ENCODE measurements at regions not wholly inside any gene's neighbourhood (a gene's known extent, or its start where the extent isn't known, plus 50 kb on each side); places are given as distances from the start of the nearest gene placed in this dataset.

GRCh38 chr20:60143261-60143842 is 185.1 kb downstream of the CDH26 start:
- TF ChIP-seq MAFK (IDR thresholded peaks at IDR 0.05; ENCODE audit: low read depth, low read length) (peak; percentile 33; the same call in 1 of the 2 replicates), GTF2F1 (IDR thresholded peaks at IDR 0.05; ENCODE audit: borderline replicate concordance, low read depth, low read length) (no peak)
- Histone ChIP-seq H3K9me3 (ENCODE audit: insufficient read depth in 2 of 2, low read depth in 1 of 2, low read length in 1 of 2) (no peaks in the 10 kb centered on the region), H2BK12ac (ENCODE audit: low read depth, low read length) (no peak overlapping the region), H3K4me1 (replicated peaks in 1 of 4; ENCODE audit: control insufficient read depth in 3 of 4, insufficient read depth in 4 of 4, low read length in 3 of 4) (no peaks in the 10 kb centered on the region), H3K79me1 (ENCODE audit: low read depth, low read length) (no peaks in the 10 kb centered on the region), H2AFZ (ENCODE audit: low read length) (no peak overlapping the region), H3K79me2 (ENCODE audit: control insufficient read depth in 1 of 2, insufficient read depth in 2 of 2, low read length in 2 of 2) (no peaks in the 10 kb centered on the region), H3K27ac (ENCODE audit: low read depth, low read length) (no peak overlapping the region), H3K27me3 (replicated peaks in 1 of 4; ENCODE audit: control insufficient read depth in 3 of 4, extremely low read depth in 1 of 4, insufficient read depth in 3 of 4, low read length in 3 of 4) (no peaks in the 10 kb centered on the region), H2BK5ac (ENCODE audit: low read depth, low read length) (no peak overlapping the region), H3K23ac (ENCODE audit: insufficient read length) (no peak overlapping the region), H4K20me1 (replicated peaks in 1 of 2; ENCODE audit: control insufficient read depth in 1 of 2, insufficient read depth in 2 of 2, low read length in 2 of 2) (no peaks in the 10 kb centered on the region), H3K4me2 (ENCODE audit: insufficient read depth in 1 of 2, low read depth in 2 of 2, low read length in 2 of 2) (no peak overlapping the region), H2BK120ac (replicated peaks; ENCODE audit: low read depth, low read length) (no peak overlapping the region), H3K4ac (replicated peaks; ENCODE audit: insufficient read length, low read depth, low read length) (no peak overlapping the region), H3K23me2 (ENCODE audit: low read depth, low read length) (no peaks in the 10 kb centered on the region), H3K18ac (ENCODE audit: extremely low read depth, low read length) (no peak overlapping the region), H4K5ac (ENCODE audit: insufficient read length, low read depth, low read length) (no peak overlapping the region), H2BK20ac (ENCODE audit: low read length) (no peak overlapping the region), H2BK15ac (ENCODE audit: low read length) (no peak overlapping the region), H3K9ac (replicated peaks in 1 of 4; ENCODE audit: extremely low read depth in 1 of 4, low read depth in 3 of 4, low read length in 3 of 4) (no peak overlapping the region), H3K56ac (replicated peaks; ENCODE audit: insufficient read length, low read depth, low read length) (no peak overlapping the region), H4K8ac (ENCODE audit: extremely low read depth, insufficient read depth, low read length) (no peak overlapping the region), H3K36me3 (ENCODE audit: control insufficient read depth in 2 of 4, insufficient read depth in 4 of 4, low read length in 3 of 4) (no peaks in the 10 kb centered on the region), H3K14ac (ENCODE audit: insufficient read length) (no peak overlapping the region), H2AK5ac (ENCODE audit: low read depth, low read length) (no peak overlapping the region), H4K91ac (replicated peaks; ENCODE audit: insufficient read length, low read length) (no peak overlapping the region), H3K4me3 (ENCODE audit: extremely low read depth in 1 of 4, insufficient read depth in 2 of 4, low read depth in 3 of 4, low read length in 4 of 4) (no peak overlapping the region)
- ChIA-PET POLR2A (ENCODE audit: partially characterized antibody) (no interaction called here), CTCF (ENCODE audit: partially characterized antibody) (interaction anchor here (1.2 kb wide), 1 partner anchor 68 kb away, joined by 4 read pairs; no protein-coding TSS in a partner anchor)
- 81% methylated on average over 3 of the region's 3 CpGs; no CpG with 5 or more reads in 1 of the 2 experiments for WGBS, 2 experiments (ENCODE audit: extremely low coverage in 1 of 2, insufficient coverage in 1 of 2, insufficient read length in 1 of 2, insufficient replicate concordance in 2 of 2, low coverage in 1 of 2, low lambda C conversion rate in 2 of 2, missing lambda C conversion rate in 1 of 2)
- DNase-seq (ENCODE audit: low read depth in 1 of 2, low spot score in 2 of 2), result no peak
- no peak for FAIRE-seq

Data from H1 (cell line).